AG09309 (cell line): ENCODE measurements at regions not wholly inside any gene's neighbourhood (a gene's known extent, or its start where the extent isn't known, plus 50 kb on each side); places are given as distances from the start of the nearest gene placed in this dataset.

Experiments
- DNase-seq: peaks from one replicate; pipeline ENCODE4 v3.0.0-alpha.2; 2010; ENCODE audit warnings: low read depth
- H3K4me3 ChIP-seq: 2 replicates; pipeline ENCODE4 v1.5.1; 2011; ENCODE audit warnings: mild to moderate bottlenecking, low read depth, low read length, moderate library complexity; ENCODE audit not compliant: control insufficient read depth
- TF ChIP-seq, protein P1 (sequence below): IDR thresholded peaks from 2 replicates; pipeline ENCODE4 v1.5.1; 2011; ENCODE audit warnings: mild to moderate bottlenecking, low read depth, low read length, inconsistent platforms; ENCODE audit not compliant: insufficient read depth, control insufficient read depth; ENCODE audit errors: missing control alignments

DNA sequence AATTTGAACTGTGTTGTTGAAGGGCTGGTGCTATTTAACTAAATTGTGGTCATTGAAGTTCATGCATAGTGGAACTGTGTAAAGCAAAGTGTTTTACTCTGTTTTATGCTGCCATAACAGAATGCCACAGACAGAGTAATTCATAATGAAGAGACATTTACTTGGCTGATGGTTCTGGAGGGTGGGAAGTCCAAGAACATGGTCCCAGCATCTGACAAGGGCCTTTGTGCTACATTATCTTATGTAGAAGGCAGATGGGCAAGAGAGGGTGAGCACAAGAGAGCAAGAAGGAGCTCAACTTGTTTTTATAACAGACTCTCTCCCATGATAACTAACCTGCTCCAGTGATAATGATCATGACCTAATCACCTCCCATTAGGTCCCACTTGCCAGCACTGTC lies 101.9 kb upstream of the NR3C1 start:
- DNase-seq: no peak
- TF ChIP-seq, protein P1, sequence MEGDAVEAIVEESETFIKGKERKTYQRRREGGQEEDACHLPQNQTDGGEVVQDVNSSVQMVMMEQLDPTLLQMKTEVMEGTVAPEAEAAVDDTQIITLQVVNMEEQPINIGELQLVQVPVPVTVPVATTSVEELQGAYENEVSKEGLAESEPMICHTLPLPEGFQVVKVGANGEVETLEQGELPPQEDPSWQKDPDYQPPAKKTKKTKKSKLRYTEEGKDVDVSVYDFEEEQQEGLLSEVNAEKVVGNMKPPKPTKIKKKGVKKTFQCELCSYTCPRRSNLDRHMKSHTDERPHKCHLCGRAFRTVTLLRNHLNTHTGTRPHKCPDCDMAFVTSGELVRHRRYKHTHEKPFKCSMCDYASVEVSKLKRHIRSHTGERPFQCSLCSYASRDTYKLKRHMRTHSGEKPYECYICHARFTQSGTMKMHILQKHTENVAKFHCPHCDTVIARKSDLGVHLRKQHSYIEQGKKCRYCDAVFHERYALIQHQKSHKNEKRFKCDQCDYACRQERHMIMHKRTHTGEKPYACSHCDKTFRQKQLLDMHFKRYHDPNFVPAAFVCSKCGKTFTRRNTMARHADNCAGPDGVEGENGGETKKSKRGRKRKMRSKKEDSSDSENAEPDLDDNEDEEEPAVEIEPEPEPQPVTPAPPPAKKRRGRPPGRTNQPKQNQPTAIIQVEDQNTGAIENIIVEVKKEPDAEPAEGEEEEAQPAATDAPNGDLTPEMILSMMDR: no peak
- no peak overlapping the region for H3K4me3 ChIP-seq

DNA sequence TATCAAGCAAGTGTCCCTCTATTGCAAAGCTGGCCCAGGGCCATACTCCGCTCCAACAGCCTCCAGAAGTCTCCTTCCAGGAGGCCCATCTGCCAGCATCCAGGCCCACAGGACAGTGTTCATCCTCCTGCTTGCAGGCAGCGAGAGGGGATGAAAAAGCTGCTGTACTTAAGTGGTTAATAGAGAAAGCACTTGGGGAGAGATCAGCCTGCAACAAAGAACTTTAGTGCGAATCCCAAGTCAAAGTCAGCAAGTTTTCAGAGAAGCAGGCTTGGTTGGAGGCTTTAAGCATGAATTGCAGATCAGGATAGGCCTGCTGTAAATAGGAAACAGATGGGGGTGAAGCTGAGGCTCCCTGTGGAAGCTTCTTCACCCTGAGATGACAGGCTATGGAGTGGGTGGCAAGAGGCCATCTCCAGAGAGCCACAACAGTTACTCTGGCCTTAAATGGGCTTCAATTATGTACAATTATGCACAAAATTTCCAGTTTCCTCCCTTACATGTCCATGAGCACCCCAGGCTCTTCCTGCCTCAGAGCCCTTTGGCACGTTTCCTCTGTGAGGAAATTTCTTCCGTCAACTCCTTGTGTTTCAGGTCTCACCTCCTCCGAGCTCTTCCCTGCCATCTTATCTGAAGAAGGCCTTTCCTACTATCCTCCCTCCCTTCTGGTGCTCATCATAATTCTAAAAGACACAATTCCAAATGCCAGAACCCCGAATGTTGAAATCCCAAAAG lies 98.0 kb upstream of the NR3C1 start:
- TF ChIP-seq, protein P1: no peak
- H3K4me3 ChIP-seq: no peak overlapping the region
- DNase-seq: peak; percentile 27

DNA sequence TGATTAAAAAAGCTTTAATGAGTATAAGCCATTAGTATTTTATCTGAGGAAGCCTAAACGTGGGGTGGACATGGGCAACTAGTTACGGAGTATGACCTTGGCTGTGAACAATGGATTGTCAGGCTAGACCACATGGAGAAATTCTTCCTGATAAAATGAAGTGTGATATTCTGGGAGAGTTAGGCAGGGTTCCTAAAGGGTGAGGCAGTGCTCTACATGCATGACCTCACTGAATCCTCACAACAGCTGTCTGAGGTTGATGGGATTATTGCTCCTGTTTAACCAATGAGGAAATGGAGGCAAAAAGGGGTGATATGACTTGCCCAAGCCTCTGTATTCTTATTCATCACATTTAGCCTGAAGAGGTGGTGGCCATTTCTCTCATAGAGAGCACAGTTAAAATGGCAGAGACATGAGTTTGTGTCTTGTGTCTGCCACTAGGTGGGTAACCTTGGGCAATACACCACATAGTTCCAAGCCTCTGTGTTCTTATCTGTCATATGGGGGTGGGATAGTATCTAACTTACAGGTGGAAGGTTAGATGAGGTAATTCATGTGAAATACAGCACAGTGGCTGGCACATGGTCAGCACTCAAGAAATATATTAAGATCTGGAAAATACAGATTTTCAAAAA lies 96.1 kb upstream of the NR3C1 start:
- TF ChIP-seq, protein P1: no peak
- DNase-seq: no peak
- no peak overlapping the region for H3K4me3 ChIP-seq

DNA sequence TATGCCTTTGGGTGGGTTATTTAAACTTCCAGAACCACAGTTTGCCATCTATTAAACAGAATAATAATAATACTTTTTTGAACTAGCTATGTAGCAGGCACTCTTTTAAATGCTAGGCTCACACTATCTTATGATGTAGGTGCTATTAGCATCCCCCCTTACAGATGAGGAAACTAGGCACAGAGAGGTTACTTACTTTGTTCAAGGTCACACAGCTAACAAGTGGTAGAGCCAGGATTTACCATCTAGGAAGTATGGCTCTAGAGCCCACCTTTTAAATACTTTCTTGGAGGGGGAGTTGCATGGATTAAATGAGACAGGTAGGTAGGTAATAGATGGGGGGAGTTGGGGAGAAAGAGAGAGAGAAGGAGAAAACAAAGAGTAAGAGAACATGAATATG lies 95.3 kb upstream of the NR3C1 start:
- no peak for DNase-seq
- TF ChIP-seq, protein P1: no peak
- no peak overlapping the region for H3K4me3 ChIP-seq

DNA sequence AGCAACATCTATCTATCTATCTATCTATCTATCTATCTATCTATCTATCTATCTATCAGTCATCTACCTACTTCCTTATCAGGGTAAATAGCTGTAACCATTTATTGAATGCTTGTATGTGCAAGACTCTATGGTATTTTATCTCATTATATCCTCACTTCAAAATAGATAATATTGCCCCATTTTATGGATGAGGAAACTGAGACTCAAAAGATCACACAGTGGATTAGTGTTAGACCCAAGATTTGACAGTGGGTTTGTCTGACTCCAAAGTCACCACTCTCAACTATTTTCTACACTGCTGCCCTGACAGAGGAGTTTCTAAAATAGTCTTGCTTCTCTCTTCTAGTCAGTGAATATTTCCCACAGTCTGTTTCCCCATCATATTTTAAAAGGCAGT lies 94.3 kb upstream of the NR3C1 start:
- TF ChIP-seq, protein P1: no peak
- H3K4me3 ChIP-seq: no peak overlapping the region
- DNase-seq: no peak

DNA sequence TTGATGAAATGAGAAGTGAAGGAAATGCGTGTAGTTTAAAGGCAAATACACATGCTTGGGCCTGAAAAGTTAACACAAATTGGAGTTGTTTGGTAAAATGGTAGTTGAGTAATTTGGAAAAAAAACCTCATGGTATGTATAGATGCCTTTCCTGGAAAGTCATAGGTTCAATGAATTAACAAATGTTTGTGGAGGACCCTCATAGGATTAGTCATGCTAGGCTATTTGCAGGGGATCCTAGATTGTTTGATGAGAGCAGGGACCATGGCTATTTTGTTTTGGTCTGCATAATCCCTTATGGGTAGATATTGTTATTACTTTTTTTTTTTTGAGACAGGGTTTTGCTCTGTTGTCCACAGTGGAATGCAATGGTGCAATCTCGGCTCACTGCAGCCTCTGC lies 93.5 kb upstream of the NR3C1 start:
- H3K4me3 ChIP-seq: no peak overlapping the region
- no peak for DNase-seq
- TF ChIP-seq, protein P1: no peak
